Stimulated activated effector memory CD8-positive, alpha-beta T cell treated with anti-CD3 and anti-CD28 coated beads, Interleukin-12 subunit alpha, Interleukin-12 subunit beta, amount 100 ng/mL, for 72 hours (primary cell): ENCODE measurements at regions not wholly inside any gene's neighbourhood (a gene's known extent, or its start where the extent isn't known, plus 50 kb on each side); places are given as distances from the start of the nearest gene placed in this dataset.
"Not testable (repeated sequence)": the region's sequence is repeated elsewhere in the genome, so short reads cannot be mapped to it uniquely, and the experiment has no call there.

Source experiments
- ATAC-seq: fragments of 150-1000 bp; cut with Tn5 transposase; 2 replicates; pipeline ENCODE4 v1.10.0; 2021
- DNase-seq, 2 donors: peaks; one replicate each; pipeline ENCODE4 v3.0.0; 2021 to 2022; ENCODE audit warnings: low spot score in 2 of 2
- H3K27ac Mint-ChIP-seq: one replicate; pipeline ENCODE4 v1.8.0; 2022; ENCODE audit warnings: mild to moderate bottlenecking, mixed read lengths
- H3K36me3 Mint-ChIP-seq: one replicate; pipeline ENCODE4 v1.8.0; 2022; ENCODE audit warnings: mild to moderate bottlenecking, mixed read lengths
- H3K4me1 Mint-ChIP-seq: one replicate; pipeline ENCODE4 v1.8.0; 2022; ENCODE audit warnings: mixed read lengths
- H3K4me3 Mint-ChIP-seq: one replicate; pipeline ENCODE4 v1.8.0; 2022; ENCODE audit warnings: mild to moderate bottlenecking, mixed read lengths
- H3K9me3 Mint-ChIP-seq: one replicate; pipeline ENCODE4 v1.8.0; 2022; ENCODE audit warnings: mixed read lengths

GRCh38 chr21:15285556-15285955 is 220.8 kb upstream of the NRIP1 start:
- DNase-seq (no peak), ATAC-seq (no peak)
- Mint-ChIP-seq H3K36me3 (no peaks in the 10 kb centered on the region), H3K4me1 (no peaks in the 10 kb centered on the region), H3K27ac (no peak overlapping the region), H3K4me3 (no peak overlapping the region), H3K9me3 (peaks cover 6% of the 10 kb centered on the region)

GRCh38 chr21:15289246-15289645 is 224.4 kb upstream of the NRIP1 start:
- no peak overlapping the region for H3K4me3 Mint-ChIP-seq
- H3K9me3 Mint-ChIP-seq: no peaks in the 10 kb centered on the region
- no peak overlapping the region for H3K27ac Mint-ChIP-seq
- H3K36me3 Mint-ChIP-seq: no peaks in the 10 kb centered on the region
- no peak for ATAC-seq
- no peaks in the 10 kb centered on the region for H3K4me1 Mint-ChIP-seq
- DNase-seq: no peak

- DNase-seq (no peak), ATAC-seq (peak; percentile 25)
- H3K27ac Mint-ChIP-seq: no peak overlapping the region
- H3K4me1 Mint-ChIP-seq: no peaks in the 10 kb centered on the region
- no peak overlapping the region for H3K4me3 Mint-ChIP-seq
- H3K9me3 Mint-ChIP-seq: no peaks in the 10 kb centered on the region
- H3K36me3 Mint-ChIP-seq: no peaks in the 10 kb centered on the region
Observed at GRCh38 chr21:15289896-15290841, 225.4 kb upstream of the NRIP1 start.

GRCh38 chr21:15291621-15292266 is 226.9 kb upstream of the NRIP1 start:
- Mint-ChIP-seq H3K36me3 (no peaks in the 10 kb centered on the region), H3K4me3 (no peak overlapping the region), H3K27ac (no peak overlapping the region), H3K4me1 (no peaks in the 10 kb centered on the region), H3K9me3 (no peaks in the 10 kb centered on the region)
- no peak for DNase-seq
- ATAC-seq: no peak

GRCh38 chr21:15293240-15293639 is 228.4 kb upstream of the NRIP1 start:
- no peaks in the 10 kb centered on the region for H3K36me3 Mint-ChIP-seq
- DNase-seq (no peak), ATAC-seq (no peak)
- H3K4me3 Mint-ChIP-seq: no peak overlapping the region
- H3K27ac Mint-ChIP-seq: no peak overlapping the region
- H3K4me1 Mint-ChIP-seq: no peaks in the 10 kb centered on the region
- no peaks in the 10 kb centered on the region for H3K9me3 Mint-ChIP-seq

GRCh38 chr21:15295875-15296274 is 231.1 kb upstream of the NRIP1 start:
- H3K9me3 Mint-ChIP-seq: no peaks in the 10 kb centered on the region
- H3K4me1 Mint-ChIP-seq: no peaks in the 10 kb centered on the region
- ATAC-seq: no peak
- DNase-seq: no peak
- no peak overlapping the region for H3K4me3 Mint-ChIP-seq
- H3K36me3 Mint-ChIP-seq: no peaks in the 10 kb centered on the region
- no peak overlapping the region for H3K27ac Mint-ChIP-seq

GRCh38 chr21:15297824-15298223 is 233.0 kb upstream of the NRIP1 start:
- H3K4me1 Mint-ChIP-seq: no peaks in the 10 kb centered on the region
- H3K9me3 Mint-ChIP-seq: no peaks in the 10 kb centered on the region
- H3K27ac Mint-ChIP-seq: no peak overlapping the region
- DNase-seq: no peak
- no peak overlapping the region for H3K4me3 Mint-ChIP-seq
- no peaks in the 10 kb centered on the region for H3K36me3 Mint-ChIP-seq
- no peak for ATAC-seq

GRCh38 chr21:15298306-15298705 is 233.5 kb upstream of the NRIP1 start:
- no peaks in the 10 kb centered on the region for H3K36me3 Mint-ChIP-seq
- no peak overlapping the region for H3K27ac Mint-ChIP-seq
- no peaks in the 10 kb centered on the region for H3K9me3 Mint-ChIP-seq
- no peak overlapping the region for H3K4me3 Mint-ChIP-seq
- ATAC-seq (no peak), DNase-seq (no peak)
- no peaks in the 10 kb centered on the region for H3K4me1 Mint-ChIP-seq

GRCh38 chr21:15298755-15299154 is 234.0 kb upstream of the NRIP1 start:
- H3K4me1 Mint-ChIP-seq, DNase-seq, H3K36me3 Mint-ChIP-seq, H3K4me3 Mint-ChIP-seq, H3K9me3 Mint-ChIP-seq, ATAC-seq, H3K27ac Mint-ChIP-seq: not testable (repeated sequence)

GRCh38 chr21:15300131-15300530 is 235.3 kb upstream of the NRIP1 start:
- H3K36me3 Mint-ChIP-seq: no peaks in the 10 kb centered on the region
- no peaks in the 10 kb centered on the region for H3K9me3 Mint-ChIP-seq
- no peaks in the 10 kb centered on the region for H3K4me1 Mint-ChIP-seq
- no peak overlapping the region for H3K4me3 Mint-ChIP-seq
- DNase-seq (no peak), ATAC-seq (no peak)
- H3K27ac Mint-ChIP-seq: no peak overlapping the region

GRCh38 chr21:15301014-15301413 is 236.2 kb upstream of the NRIP1 start:
- Mint-ChIP-seq H3K4me1 (no peaks in the 10 kb centered on the region), H3K36me3 (no peaks in the 10 kb centered on the region), H3K27ac (no peak overlapping the region), H3K9me3 (no peaks in the 10 kb centered on the region), H3K4me3 (no peak overlapping the region)
- DNase-seq: no peak
- no peak for ATAC-seq

GRCh38 chr21:15301736-15302135 is 236.9 kb upstream of the NRIP1 start:
- Mint-ChIP-seq H3K36me3 (no peaks in the 10 kb centered on the region), H3K4me1 (no peaks in the 10 kb centered on the region), H3K9me3 (no peaks in the 10 kb centered on the region), H3K27ac (no peak overlapping the region), H3K4me3 (no peak overlapping the region)
- no peak for ATAC-seq
- DNase-seq: no peak

GRCh38 chr21:15306271-15306670 is 241.5 kb upstream of the NRIP1 start:
- Mint-ChIP-seq H3K36me3 (no peaks in the 10 kb centered on the region), H3K4me1 (no peaks in the 10 kb centered on the region), H3K27ac (no peak overlapping the region), H3K4me3 (no peak overlapping the region), H3K9me3 (no peaks in the 10 kb centered on the region)
- ATAC-seq (no peak), DNase-seq (no peak)

GRCh38 chr21:15308333-15308732 is 243.5 kb upstream of the NRIP1 start:
- H3K36me3 Mint-ChIP-seq: no peaks in the 10 kb centered on the region
- DNase-seq: no peak
- H3K4me1 Mint-ChIP-seq: no peaks in the 10 kb centered on the region
- H3K27ac Mint-ChIP-seq: no peak overlapping the region
- H3K9me3 Mint-ChIP-seq: no peaks in the 10 kb centered on the region
- H3K4me3 Mint-ChIP-seq: no peak overlapping the region
- ATAC-seq: no peak

GRCh38 chr21:15309022-15309590 is 244.3 kb upstream of the NRIP1 start:
- Mint-ChIP-seq H3K9me3 (no peaks in the 10 kb centered on the region), H3K36me3 (no peaks in the 10 kb centered on the region), H3K4me3 (no peak overlapping the region), H3K27ac (no peak overlapping the region), H3K4me1 (no peaks in the 10 kb centered on the region)
- DNase-seq (no peak), ATAC-seq (no peak)

- Mint-ChIP-seq H3K9me3 (no peaks in the 10 kb centered on the region), H3K27ac (no peak overlapping the region), H3K4me1 (no peaks in the 10 kb centered on the region), H3K36me3 (no peaks in the 10 kb centered on the region), H3K4me3 (no peak overlapping the region)
- no peak for ATAC-seq
- no peak for DNase-seq
Observed at GRCh38 chr21:15309721-15310120, 244.9 kb upstream of the NRIP1 start.
